ENCODE measurements at regions not wholly inside any gene's neighbourhood (a gene's known extent, or its start where the extent isn't known, plus 50 kb on each side); places are given as distances from the start of the nearest gene placed in this dataset.

- in situ Hi-C loops (cut with MboI; ENCODE audit: low pct_unique_long_range_greater_than_20kb in 2 of 9, low sequenced_read_pairs in 9 of 9, unreplicated experiment in 9 of 9): loop anchor here in 1 of 9 experiments (25.0 kb wide), 1 partner anchor 551 kb away; the partner anchor contains the start of gene KLF6
Observed at GRCh38 chr10:3235996-3236510, 63.5 kb upstream of the PITRM1 start.

DNA sequence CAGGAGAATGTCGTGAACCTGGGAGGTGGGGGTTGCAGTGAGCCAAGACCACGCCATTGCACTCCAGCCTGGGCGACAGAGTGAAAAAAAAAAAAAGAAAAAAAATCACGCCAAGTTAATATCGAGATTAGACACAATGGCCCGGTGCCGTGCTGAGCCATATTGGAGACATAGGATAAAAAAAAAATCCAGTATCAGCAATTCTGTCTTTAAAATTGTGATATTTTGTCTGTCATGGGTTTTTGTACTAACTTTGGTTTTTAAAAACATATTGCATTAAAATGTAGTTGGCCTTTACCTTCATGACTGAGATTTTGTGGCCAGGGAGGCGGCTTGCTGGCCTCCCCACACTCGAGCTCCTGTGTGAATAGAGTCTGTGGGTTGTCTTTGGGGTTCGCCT lies 62.8 kb upstream of the PITRM1 start:
- peaks cover 13 to 23% of the 10 kb centered on the region in 2 donors for H3K4me1 ChIP-seq (replicated peaks in 1 of 2)
- WGBS, 10 experiments: 83 to 98% (median 92%) methylated on average over 4 to 10 of the region's 10 CpGs; no CpG with 5 or more reads in 1 of the 10 experiments
- H3K27ac ChIP-seq: no peak overlapping the region
- no peak overlapping the region for H3K4me3 ChIP-seq
- in situ Hi-C loops (cut with MboI; ENCODE audit: low pct_unique_long_range_greater_than_20kb in 2 of 9, low sequenced_read_pairs in 9 of 9, unreplicated experiment in 9 of 9): loop anchor here in 1 of 9 experiments (25.0 kb wide), 1 partner anchor 552 kb away; the partner anchor contains the start of gene KLF6
- ATAC-seq (replicated peaks in 6 of 8): no peak

More at GRCh38 chr10:3235996-3236510, 63.5 kb upstream of the PITRM1 start:
- Histone ChIP-seq H3K4me1 (replicated peaks in 1 of 2) (peaks cover 14 to 30% of the 10 kb centered on the region in 2 donors), H3K4me3 (no peak overlapping the region), H3K27ac (no peak overlapping the region)
- WGBS, 10 experiments: 79 to 100% (median 89%) methylated on average over 1 to 11 of the region's 15 CpGs; no CpG with 5 or more reads in 3 of the 10 experiments
- ATAC-seq (replicated peaks in 6 of 8): no peak

GRCh38 chr10:3233486-3233990 lies 61.0 kb upstream of the PITRM1 start:
- in situ Hi-C loops (cut with MboI; ENCODE audit: low pct_unique_long_range_greater_than_20kb in 2 of 9, low sequenced_read_pairs in 9 of 9, unreplicated experiment in 9 of 9): loop anchor here in 1 of 9 experiments (25.0 kb wide), 1 partner anchor 554 kb away; the partner anchor contains the start of gene KLF6
- WGBS, 10 experiments: 86 to 100% (median 93%) methylated on average over 1 to 4 of the region's 5 CpGs; no CpG with 5 or more reads in 1 of the 10 experiments

DNA sequence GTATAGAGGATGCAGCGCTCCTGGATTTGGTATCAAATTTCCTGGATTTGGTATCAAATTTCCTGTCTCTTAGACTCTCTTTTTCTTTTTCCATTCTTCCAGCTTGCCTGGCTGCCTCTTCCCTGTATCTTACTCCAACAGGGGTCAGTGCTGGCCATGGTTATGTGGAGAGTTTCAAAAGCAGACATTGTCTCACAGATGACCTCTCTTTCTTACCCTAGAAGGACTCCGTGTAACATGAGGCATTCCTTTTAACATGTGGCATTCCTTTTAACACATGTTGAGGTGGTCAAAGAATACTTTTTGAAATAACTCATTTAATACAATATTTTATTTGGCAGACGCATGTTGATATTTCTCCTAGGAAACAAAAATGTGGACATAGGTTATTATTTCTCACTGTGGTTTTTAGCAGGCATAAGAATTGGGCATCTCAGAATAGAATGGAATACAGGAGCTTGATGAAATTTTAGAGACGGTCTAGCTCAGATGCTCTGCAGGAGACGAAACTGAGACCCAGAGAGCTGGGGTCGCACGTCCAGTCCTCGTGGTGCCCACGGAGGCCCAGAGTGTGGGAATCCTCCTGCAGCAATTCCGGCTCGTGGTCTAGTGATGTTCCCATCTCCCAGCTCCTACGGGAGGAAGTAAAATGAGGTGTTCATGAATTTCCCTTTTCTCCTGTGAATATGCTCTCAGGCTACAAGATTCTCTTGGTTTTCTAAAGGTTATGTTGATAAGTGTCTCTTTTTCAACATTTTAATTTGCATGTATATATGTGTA lies 59.6 kb upstream of the PITRM1 start:
- no peak overlapping the region for H3K27ac ChIP-seq
- WGBS, 10 experiments: 17 to 96% (median 91%) methylated on average over 3 to 6 of the region's 12 CpGs; no CpG with 5 or more reads in 2 of the 10 experiments
- peaks cover 8 to 16% of the 10 kb centered on the region in 2 donors for H3K4me1 ChIP-seq (replicated peaks in 1 of 2)
- in situ Hi-C loops (cut with MboI; ENCODE audit: low pct_unique_long_range_greater_than_20kb in 2 of 9, low sequenced_read_pairs in 9 of 9, unreplicated experiment in 9 of 9): loop anchor here in 1 of 9 experiments (25.0 kb wide), 1 partner anchor 555 kb away; the partner anchor contains the start of gene KLF6
- H3K4me3 ChIP-seq: no peak overlapping the region
- no peak for ATAC-seq (replicated peaks in 6 of 8)

More at GRCh38 chr10:3233486-3233990, 61.0 kb upstream of the PITRM1 start:
- no peak overlapping the region for H3K4me3 ChIP-seq
- peaks cover 13 to 14% of the 10 kb centered on the region in 2 donors for H3K4me1 ChIP-seq (replicated peaks in 1 of 2)
- no peak for ATAC-seq (replicated peaks in 6 of 8)
- no peak overlapping the region for H3K27ac ChIP-seq

GRCh38 chr10:3229815-3230214 lies 57.2 kb upstream of the PITRM1 start:
- Histone ChIP-seq H3K4me1 (replicated peaks in 1 of 2) (peaks cover 5 to 12% of the 10 kb centered on the region in 2 donors), H3K4me3 (no peak overlapping the region), H3K27ac (no peak overlapping the region)
- ATAC-seq (replicated peaks in 6 of 8): peak in 7 of 8 experiments; percentile 21 to 94 (median 66)
- WGBS, 10 experiments: 17 to 100% (median 76%) methylated on average over 1 to 3 of the region's 3 CpGs; no CpG with 5 or more reads in 4 of the 10 experiments
- in situ Hi-C loops (cut with MboI; ENCODE audit: low pct_unique_long_range_greater_than_20kb in 2 of 9, low sequenced_read_pairs in 9 of 9, unreplicated experiment in 9 of 9): loop anchor here in 1 of 9 experiments (25.0 kb wide), 1 partner anchor 557 kb away; the partner anchor contains the start of gene KLF6

- peaks cover 5 to 12% of the 10 kb centered on the region in 2 donors for H3K4me1 ChIP-seq (replicated peaks in 1 of 2)
- 20 to 100% (median 90%) methylated on average over 1 to 7 of the region's 10 CpGs; no CpG with 5 or more reads in 4 of the 10 experiments for WGBS, 10 experiments
- no peak overlapping the region for H3K27ac ChIP-seq
- in situ Hi-C loops (cut with MboI; ENCODE audit: low pct_unique_long_range_greater_than_20kb in 2 of 9, low sequenced_read_pairs in 9 of 9, unreplicated experiment in 9 of 9): loop anchor here in 1 of 9 experiments (25.0 kb wide), 1 partner anchor 559 kb away; the partner anchor contains the start of gene KLF6
- no peak for ATAC-seq (replicated peaks in 6 of 8)
- no peak overlapping the region for H3K4me3 ChIP-seq
Observed at GRCh38 chr10:3228629-3228945, 56.0 kb upstream of the PITRM1 start.

DNA sequence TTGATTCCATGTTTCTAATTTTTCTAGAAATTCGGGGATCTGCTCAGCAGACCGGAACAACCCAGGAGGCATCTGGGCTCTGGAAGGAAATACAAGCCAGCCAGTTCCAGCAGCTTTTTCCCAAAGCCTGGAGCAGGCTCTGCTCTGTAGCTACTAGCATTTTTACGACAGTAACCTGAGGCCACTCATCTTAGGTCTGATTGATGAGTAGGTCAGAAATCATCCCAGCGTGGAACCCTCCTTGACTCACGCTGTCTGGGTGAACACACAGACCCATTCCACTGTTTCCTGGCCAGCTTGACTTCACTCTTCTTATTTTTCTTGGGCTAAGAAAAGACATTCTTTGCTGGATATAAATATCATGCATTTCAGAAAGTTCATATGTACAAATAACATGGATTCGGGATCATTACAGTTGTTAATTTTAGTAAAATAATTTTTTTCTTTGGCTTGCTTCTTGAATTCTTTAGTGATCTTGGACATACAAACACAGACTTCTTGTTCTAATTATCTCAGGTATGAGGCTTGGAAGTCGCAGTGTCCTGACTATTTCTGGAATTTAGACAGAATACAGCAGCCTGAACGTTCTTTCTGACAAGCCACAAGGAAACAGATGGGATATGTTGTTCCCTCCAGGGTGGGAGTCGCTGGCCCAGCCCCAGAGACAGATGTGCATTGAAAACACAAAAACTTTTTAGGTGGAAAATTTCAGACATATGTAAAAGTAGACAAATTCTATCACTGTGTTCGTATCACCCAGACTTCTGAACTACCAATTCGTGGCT lies 54.6 kb upstream of the PITRM1 start:
- H3K27ac ChIP-seq: no peak overlapping the region
- peaks cover 5 to 12% of the 10 kb centered on the region in 2 donors for H3K4me1 ChIP-seq (replicated peaks in 1 of 2)
- H3K4me3 ChIP-seq: no peak overlapping the region
- in situ Hi-C loops (cut with MboI; ENCODE audit: low pct_unique_long_range_greater_than_20kb in 2 of 9, low sequenced_read_pairs in 9 of 9, unreplicated experiment in 9 of 9): loop anchor here in 1 of 9 experiments (25.0 kb wide), 1 partner anchor 560 kb away; the partner anchor contains the start of gene KLF6
- peak; percentile 10 to 87 (median 68) for ATAC-seq (replicated peaks in 6 of 8)
- 9 to 88% (median 73%) methylated on average over 3 to 10 of the region's 11 CpGs for WGBS, 10 experiments

DNA sequence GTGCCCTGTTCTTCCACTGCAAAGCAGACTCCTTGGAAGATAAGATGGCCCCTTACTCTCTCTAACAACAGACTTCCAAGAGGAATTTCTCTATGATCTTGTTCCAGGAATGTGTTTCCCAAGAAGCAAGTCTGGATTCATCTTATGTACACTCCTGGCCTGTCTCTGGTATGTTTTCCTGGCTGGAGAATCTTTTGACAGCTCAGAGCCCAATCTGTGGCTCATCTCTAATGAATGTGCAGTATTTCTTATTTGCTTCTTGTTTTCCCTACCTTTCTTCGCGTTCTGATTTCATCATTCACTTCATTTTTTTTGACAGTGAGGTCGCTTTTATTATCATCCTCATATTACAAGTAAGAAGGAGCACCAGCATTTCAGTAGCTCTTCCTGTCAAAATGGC lies 53.0 kb upstream of the PITRM1 start:
- H3K4me3 ChIP-seq: no peak overlapping the region
- WGBS, 10 experiments: 10 to 95% (median 80%) methylated on average over 1 to 3 of the region's 3 CpGs
- H3K27ac ChIP-seq: no peak overlapping the region
- no peak for ATAC-seq (replicated peaks in 6 of 8)
- H3K4me1 ChIP-seq (replicated peaks in 1 of 2): peaks cover 5 to 12% of the 10 kb centered on the region in 2 donors
- in situ Hi-C loops (cut with MboI; ENCODE audit: low pct_unique_long_range_greater_than_20kb in 2 of 9, low sequenced_read_pairs in 9 of 9, unreplicated experiment in 9 of 9): loop anchor here in 1 of 9 experiments (25.0 kb wide), 1 partner anchor 562 kb away; the partner anchor contains the start of gene KLF6

DNA sequence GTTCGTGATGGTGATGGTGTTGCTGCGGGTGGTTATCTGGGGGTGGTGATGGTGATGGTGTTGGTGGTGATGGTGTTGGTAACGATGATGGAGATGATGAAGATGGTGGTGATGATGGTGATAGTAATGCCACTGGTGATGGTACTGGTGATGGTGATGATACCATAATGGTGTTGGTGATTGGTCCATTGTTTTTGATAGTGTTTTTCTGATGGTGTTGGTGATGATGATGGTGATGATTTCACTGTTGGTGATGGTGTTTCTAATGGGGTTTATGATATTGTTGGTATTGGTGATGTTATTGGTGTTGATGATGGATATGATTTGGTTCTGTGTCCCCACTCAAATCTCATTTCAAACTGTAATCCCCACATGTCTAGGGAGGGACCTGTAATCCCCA lies 51.7 kb upstream of the PITRM1 start:
- no peak overlapping the region for H3K27ac ChIP-seq
- peaks cover 5 to 12% of the 10 kb centered on the region in 2 donors for H3K4me1 ChIP-seq (replicated peaks in 1 of 2)
- ATAC-seq (replicated peaks in 6 of 8): no peak
- in situ Hi-C loops (cut with MboI; ENCODE audit: low pct_unique_long_range_greater_than_20kb in 2 of 9, low sequenced_read_pairs in 9 of 9, unreplicated experiment in 9 of 9): loop anchor here in 5 of 9 experiments (25.0 kb wide), 2 partner anchors 1538 to 1563 kb away; no protein-coding TSS in a partner anchor
- WGBS, 10 experiments: 89 to 100% (median 100%) methylated on average over 1 to 3 of the region's 3 CpGs; no CpG with 5 or more reads in 5 of the 10 experiments
- H3K4me3 ChIP-seq: no peak overlapping the region

GRCh38 chr10:3222626-3223025 lies 50.0 kb upstream of the PITRM1 start:
- no peak overlapping the region for H3K27ac ChIP-seq
- H3K4me3 ChIP-seq: no peak overlapping the region
- 43 to 100% (median 80%) methylated on average over 2 to 3 of the region's 3 CpGs; no CpG with 5 or more reads in 1 of the 10 experiments for WGBS, 10 experiments
- no peak for ATAC-seq (replicated peaks in 6 of 8)
- peaks cover 5 to 7% of the 10 kb centered on the region in 2 donors for H3K4me1 ChIP-seq (replicated peaks in 1 of 2)
- in situ Hi-C loops (cut with MboI; ENCODE audit: low pct_unique_long_range_greater_than_20kb in 2 of 9, low sequenced_read_pairs in 9 of 9, unreplicated experiment in 9 of 9): loop anchor here in 5 of 9 experiments (25.0 kb wide), 2 partner anchors 1540 to 1565 kb away; no protein-coding TSS in a partner anchor
